H1 (cell line): ENCODE measurements at regions not wholly inside any gene's neighbourhood (a gene's known extent, or its start where the extent isn't known, plus 50 kb on each side); places are given as distances from the start of the nearest gene placed in this dataset.

Experiments used
- CBX8 ChIP-seq: fragments of 300-800, 300-1000 bp; sonication (generic); IDR thresholded peaks from 2 replicates; pipeline ENCODE4 v1.7.1; 2016; ENCODE audit warnings: low read depth, low read length, borderline replicate concordance
- GABPA ChIP-seq: IDR thresholded peaks from 2 replicates; pipeline ENCODE4 v1.6.1; 2011; ENCODE audit warnings: mild to moderate bottlenecking, low read length, moderate library complexity, borderline replicate concordance; ENCODE audit not compliant: insufficient read depth
- POLR2A ChIP-seq, 2 experiments: IDR thresholded peaks; 1 replicate in 1 of 2; 2 replicates in 1 of 2; pipeline ENCODE4 v1.6.1; 2011; ENCODE audit warnings: low read depth in 2 of 2, low read length in 2 of 2, mild to moderate bottlenecking in 2 of 2; ENCODE audit errors: control extremely low read depth in 1 of 2
- RFX5 ChIP-seq: IDR thresholded peaks from 2 replicates; pipeline ENCODE4 v1.6.1; 2011; ENCODE audit warnings: low read depth, low read length, improper control_type of control experiment, borderline replicate concordance
- SIN3A ChIP-seq, 2 experiments: IDR thresholded peaks in 1 of 2; conservative IDR thresholded peaks in 1 of 2; 2 replicates each; pipeline ENCODE4 v1.6.1; 2011 to 2012; ENCODE audit warnings: low read length in 2 of 2, improper control_type of control experiment in 1 of 2, low read depth in 1 of 2, mild to moderate bottlenecking in 1 of 2
- SIRT6 ChIP-seq: IDR thresholded peaks from one replicate; pipeline ENCODE4 v1.7.1; 2012; ENCODE audit warnings: low read length, inconsistent platforms
- TF ChIP-seq, protein P1 (sequence below): fragments of 300-600 bp; sonication (generic); IDR thresholded peaks from 2 replicates; pipeline ENCODE4 v1.7.1; 2012; ENCODE audit warnings: low read length, moderate library complexity, mild to moderate bottlenecking, inconsistent platforms; ENCODE audit not compliant: insufficient replicate concordance

DNA sequence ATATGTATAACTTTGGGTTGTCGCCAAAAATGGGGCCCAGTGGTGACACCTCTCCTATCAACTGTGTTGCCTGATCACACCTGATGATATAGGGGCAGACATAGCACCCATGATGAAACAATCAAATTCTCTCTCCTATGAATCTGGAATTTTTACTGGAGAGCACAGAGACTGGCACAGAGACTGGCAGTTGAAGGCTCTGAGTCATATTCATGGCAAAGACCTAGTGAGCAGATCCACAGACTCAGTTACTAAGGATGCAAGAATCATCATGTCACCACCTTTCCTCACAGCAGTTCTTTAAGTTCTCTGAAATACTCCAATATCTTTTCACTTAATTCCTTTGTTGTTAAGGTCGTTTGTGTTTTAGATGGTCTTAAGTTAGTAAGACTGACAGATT is 60.0 kb downstream of the APCS start (continued):
- TF ChIP-seq, protein P1, sequence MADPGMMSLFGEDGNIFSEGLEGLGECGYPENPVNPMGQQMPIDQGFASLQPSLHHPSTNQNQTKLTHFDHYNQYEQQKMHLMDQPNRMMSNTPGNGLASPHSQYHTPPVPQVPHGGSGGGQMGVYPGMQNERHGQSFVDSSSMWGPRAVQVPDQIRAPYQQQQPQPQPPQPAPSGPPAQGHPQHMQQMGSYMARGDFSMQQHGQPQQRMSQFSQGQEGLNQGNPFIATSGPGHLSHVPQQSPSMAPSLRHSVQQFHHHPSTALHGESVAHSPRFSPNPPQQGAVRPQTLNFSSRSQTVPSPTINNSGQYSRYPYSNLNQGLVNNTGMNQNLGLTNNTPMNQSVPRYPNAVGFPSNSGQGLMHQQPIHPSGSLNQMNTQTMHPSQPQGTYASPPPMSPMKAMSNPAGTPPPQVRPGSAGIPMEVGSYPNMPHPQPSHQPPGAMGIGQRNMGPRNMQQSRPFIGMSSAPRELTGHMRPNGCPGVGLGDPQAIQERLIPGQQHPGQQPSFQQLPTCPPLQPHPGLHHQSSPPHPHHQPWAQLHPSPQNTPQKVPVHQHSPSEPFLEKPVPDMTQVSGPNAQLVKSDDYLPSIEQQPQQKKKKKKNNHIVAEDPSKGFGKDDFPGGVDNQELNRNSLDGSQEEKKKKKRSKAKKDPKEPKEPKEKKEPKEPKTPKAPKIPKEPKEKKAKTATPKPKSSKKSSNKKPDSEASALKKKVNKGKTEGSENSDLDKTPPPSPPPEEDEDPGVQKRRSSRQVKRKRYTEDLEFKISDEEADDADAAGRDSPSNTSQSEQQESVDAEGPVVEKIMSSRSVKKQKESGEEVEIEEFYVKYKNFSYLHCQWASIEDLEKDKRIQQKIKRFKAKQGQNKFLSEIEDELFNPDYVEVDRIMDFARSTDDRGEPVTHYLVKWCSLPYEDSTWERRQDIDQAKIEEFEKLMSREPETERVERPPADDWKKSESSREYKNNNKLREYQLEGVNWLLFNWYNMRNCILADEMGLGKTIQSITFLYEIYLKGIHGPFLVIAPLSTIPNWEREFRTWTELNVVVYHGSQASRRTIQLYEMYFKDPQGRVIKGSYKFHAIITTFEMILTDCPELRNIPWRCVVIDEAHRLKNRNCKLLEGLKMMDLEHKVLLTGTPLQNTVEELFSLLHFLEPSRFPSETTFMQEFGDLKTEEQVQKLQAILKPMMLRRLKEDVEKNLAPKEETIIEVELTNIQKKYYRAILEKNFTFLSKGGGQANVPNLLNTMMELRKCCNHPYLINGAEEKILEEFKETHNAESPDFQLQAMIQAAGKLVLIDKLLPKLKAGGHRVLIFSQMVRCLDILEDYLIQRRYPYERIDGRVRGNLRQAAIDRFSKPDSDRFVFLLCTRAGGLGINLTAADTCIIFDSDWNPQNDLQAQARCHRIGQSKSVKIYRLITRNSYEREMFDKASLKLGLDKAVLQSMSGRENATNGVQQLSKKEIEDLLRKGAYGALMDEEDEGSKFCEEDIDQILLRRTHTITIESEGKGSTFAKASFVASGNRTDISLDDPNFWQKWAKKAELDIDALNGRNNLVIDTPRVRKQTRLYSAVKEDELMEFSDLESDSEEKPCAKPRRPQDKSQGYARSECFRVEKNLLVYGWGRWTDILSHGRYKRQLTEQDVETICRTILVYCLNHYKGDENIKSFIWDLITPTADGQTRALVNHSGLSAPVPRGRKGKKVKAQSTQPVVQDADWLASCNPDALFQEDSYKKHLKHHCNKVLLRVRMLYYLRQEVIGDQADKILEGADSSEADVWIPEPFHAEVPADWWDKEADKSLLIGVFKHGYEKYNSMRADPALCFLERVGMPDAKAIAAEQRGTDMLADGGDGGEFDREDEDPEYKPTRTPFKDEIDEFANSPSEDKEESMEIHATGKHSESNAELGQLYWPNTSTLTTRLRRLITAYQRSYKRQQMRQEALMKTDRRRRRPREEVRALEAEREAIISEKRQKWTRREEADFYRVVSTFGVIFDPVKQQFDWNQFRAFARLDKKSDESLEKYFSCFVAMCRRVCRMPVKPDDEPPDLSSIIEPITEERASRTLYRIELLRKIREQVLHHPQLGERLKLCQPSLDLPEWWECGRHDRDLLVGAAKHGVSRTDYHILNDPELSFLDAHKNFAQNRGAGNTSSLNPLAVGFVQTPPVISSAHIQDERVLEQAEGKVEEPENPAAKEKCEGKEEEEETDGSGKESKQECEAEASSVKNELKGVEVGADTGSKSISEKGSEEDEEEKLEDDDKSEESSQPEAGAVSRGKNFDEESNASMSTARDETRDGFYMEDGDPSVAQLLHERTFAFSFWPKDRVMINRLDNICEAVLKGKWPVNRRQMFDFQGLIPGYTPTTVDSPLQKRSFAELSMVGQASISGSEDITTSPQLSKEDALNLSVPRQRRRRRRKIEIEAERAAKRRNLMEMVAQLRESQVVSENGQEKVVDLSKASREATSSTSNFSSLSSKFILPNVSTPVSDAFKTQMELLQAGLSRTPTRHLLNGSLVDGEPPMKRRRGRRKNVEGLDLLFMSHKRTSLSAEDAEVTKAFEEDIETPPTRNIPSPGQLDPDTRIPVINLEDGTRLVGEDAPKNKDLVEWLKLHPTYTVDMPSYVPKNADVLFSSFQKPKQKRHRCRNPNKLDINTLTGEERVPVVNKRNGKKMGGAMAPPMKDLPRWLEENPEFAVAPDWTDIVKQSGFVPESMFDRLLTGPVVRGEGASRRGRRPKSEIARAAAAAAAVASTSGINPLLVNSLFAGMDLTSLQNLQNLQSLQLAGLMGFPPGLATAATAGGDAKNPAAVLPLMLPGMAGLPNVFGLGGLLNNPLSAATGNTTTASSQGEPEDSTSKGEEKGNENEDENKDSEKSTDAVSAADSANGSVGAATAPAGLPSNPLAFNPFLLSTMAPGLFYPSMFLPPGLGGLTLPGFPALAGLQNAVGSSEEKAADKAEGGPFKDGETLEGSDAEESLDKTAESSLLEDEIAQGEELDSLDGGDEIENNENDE, result no peak
- TF ChIP-seq CBX8, result no peak
- TF ChIP-seq SIN3A (conservative IDR thresholded peaks at IDR 0.05 in 1 of 2, IDR thresholded peaks at IDR 0.05 in 1 of 2; ENCODE audit: low read depth in 1 of 2, low read length in 2 of 2), result no peak
- no peak for TF ChIP-seq GABPA
- no peak for TF ChIP-seq POLR2A (IDR thresholded peaks at IDR 0.05; ENCODE audit: control extremely low read depth in 1 of 2, low read depth in 2 of 2, low read length in 2 of 2)
- no peak for TF ChIP-seq RFX5
- TF ChIP-seq SIRT6, result no peak
- TF ChIP-seq, all 59 proteins: peak for 0
